Neuronal stem cell (in vitro differentiated cells): ENCODE measurements at regions not wholly inside any gene's neighbourhood (a gene's known extent, or its start where the extent isn't known, plus 50 kb on each side); places are given as distances from the start of the nearest gene placed in this dataset.

Experiments used
- DNase-seq: peaks from one replicate; pipeline ENCODE4 v3.0.0-alpha.2; 2013; ENCODE audit warnings: low spot score
- H2AFZ ChIP-seq: one replicate; pipeline ENCODE4 v1.6.1; 2013; ENCODE audit warnings: mild to moderate bottlenecking, low read length, inconsistent platforms
- H2AK5ac ChIP-seq: 2 replicates; pipeline ENCODE4 v1.6.1; 2013; ENCODE audit warnings: low read depth, mild to moderate bottlenecking, inconsistent platforms, low read length, moderate library complexity, mixed read lengths
- H2BK120ac ChIP-seq: 2 replicates; pipeline ENCODE4 v1.6.1; 2013; ENCODE audit warnings: low read depth, mild to moderate bottlenecking, inconsistent platforms, low read length, moderate library complexity, mixed read lengths
- H2BK12ac ChIP-seq: one replicate; pipeline ENCODE4 v1.6.1; 2013; ENCODE audit warnings: low read length, inconsistent platforms
- H2BK15ac ChIP-seq: 2 replicates; pipeline ENCODE4 v1.6.1; 2013; ENCODE audit warnings: mild to moderate bottlenecking, low read length, inconsistent platforms, mixed read lengths
- H2BK5ac ChIP-seq: one replicate; pipeline ENCODE4 v1.6.1; 2013; ENCODE audit warnings: inconsistent platforms, mild to moderate bottlenecking, low read length, moderate library complexity
- H3K14ac ChIP-seq: one replicate; pipeline ENCODE4 v1.6.1; 2013; ENCODE audit warnings: low read length, inconsistent platforms
- H3K18ac ChIP-seq: 2 replicates; pipeline ENCODE4 v1.6.1; 2013; ENCODE audit warnings: low read length, inconsistent platforms
- H3K23ac ChIP-seq: 2 replicates; pipeline ENCODE4 v1.6.1; 2013; ENCODE audit warnings: low read depth, mild to moderate bottlenecking, mixed read lengths, low read length, inconsistent platforms; ENCODE audit not compliant: poor library complexity
- H3K27ac ChIP-seq: replicated peaks from 3 replicates; pipeline ENCODE4 v1.5.1; 2013; ENCODE audit warnings: low read length, inconsistent platforms
- H3K27me3 ChIP-seq, 3 experiments: 2 replicates each; pipeline ENCODE4 v1.6.1; 2013; ENCODE audit warnings: low read length in 3 of 3, mild to moderate bottlenecking in 2 of 3, inconsistent platforms in 1 of 3, low read depth in 1 of 3, mixed read lengths in 1 of 3, moderate library complexity in 1 of 3; ENCODE audit not compliant: control insufficient read depth in 3 of 3, insufficient read depth in 3 of 3
- H3K36me3 ChIP-seq, 2 donors: replicated peaks in 1 of 2; 2 replicates each; pipeline ENCODE4 v1.6.1; 2013; ENCODE audit warnings: low read length in 2 of 2; ENCODE audit not compliant: control insufficient read depth in 2 of 2, insufficient read depth in 2 of 2
- H3K4ac ChIP-seq: 2 replicates; pipeline ENCODE4 v1.6.1; 2013; ENCODE audit warnings: inconsistent platforms, mild to moderate bottlenecking, low read length, moderate library complexity
- H3K4me1 ChIP-seq, 2 donors: 1 replicate in 1 of 2; 2 replicates in 1 of 2; pipeline ENCODE4 v1.6.1; 2013; ENCODE audit warnings: low read length in 2 of 2, low read depth in 1 of 2; ENCODE audit not compliant: control insufficient read depth in 2 of 2, insufficient read depth in 1 of 2
- H3K4me2 ChIP-seq: one replicate; pipeline ENCODE4 v1.6.1; 2013; ENCODE audit warnings: mild to moderate bottlenecking, low read length, inconsistent platforms; ENCODE audit not compliant: insufficient read depth, poor library complexity, severe bottlenecking
- H3K4me3 ChIP-seq, 2 donors: 2 replicates each; pipeline ENCODE4 v1.5.1; 2013; ENCODE audit warnings: low read length in 2 of 2, mild to moderate bottlenecking in 2 of 2, inconsistent platforms in 1 of 2, moderate library complexity in 1 of 2
- H3K79me1 ChIP-seq: one replicate; pipeline ENCODE4 v1.6.1; 2013; ENCODE audit warnings: low read depth, mild to moderate bottlenecking, inconsistent platforms, low read length, moderate library complexity
- H3K9ac ChIP-seq: one replicate; pipeline ENCODE4 v1.6.1; 2013; ENCODE audit warnings: mild to moderate bottlenecking, low read depth, low read length, inconsistent platforms; ENCODE audit not compliant: poor library complexity
- H3K9me3 ChIP-seq, 2 donors: replicated peaks in 1 of 2; 2 replicates each; pipeline versions ENCODE3 to v1.6.1; 2013; ENCODE audit warnings: low read length in 2 of 2, mild to moderate bottlenecking in 2 of 2, inconsistent platforms in 1 of 2, low read depth in 1 of 2, mixed read lengths in 1 of 2, moderate library complexity in 1 of 2; ENCODE audit not compliant: control insufficient read depth in 2 of 2, insufficient read depth in 1 of 2
- H4K8ac ChIP-seq: one replicate; pipeline ENCODE4 v1.6.1; 2013; ENCODE audit warnings: low read depth, mild to moderate bottlenecking, inconsistent platforms, low read length, moderate library complexity
- H4K91ac ChIP-seq: one replicate; pipeline ENCODE4 v1.6.1; 2013; ENCODE audit warnings: low read length, low read depth, mild to moderate bottlenecking, inconsistent platforms; ENCODE audit not compliant: poor library complexity
- WGBS, 2 donors: extraction: QIAGEN DNeasy Blood & Tissue Kit; methylation state at CpG; one replicate each; pipeline ENCODE4 v1.1.7; 2013; ENCODE audit warnings: missing lambda C conversion rate in 2 of 2, mixed read lengths in 1 of 2; ENCODE audit not compliant: insufficient read length in 2 of 2, insufficient replicate concordance in 1 of 2; ENCODE audit errors: extremely low coverage in 2 of 2; 5-methylcytosine and 5-hydroxymethylcytosine counted together

- H2AK5ac ChIP-seq: no peak overlapping the region
- no CpG with 5 or more reads among the region's 6 CpGs for WGBS, 2 donors
- H4K8ac ChIP-seq: no peak overlapping the region
- no peak overlapping the region for H3K9ac ChIP-seq
- no peak overlapping the region for H3K4me2 ChIP-seq
- H3K4ac ChIP-seq: no peak overlapping the region
- H3K18ac ChIP-seq: no peak overlapping the region
- H2BK5ac ChIP-seq: no peak overlapping the region
- H4K91ac ChIP-seq: no peak overlapping the region
- no peak for DNase-seq
- no peak overlapping the region for H2BK12ac ChIP-seq
- no peak overlapping the region for H3K14ac ChIP-seq
- no peak overlapping the region for H2BK120ac ChIP-seq
- H3K9me3 ChIP-seq: peaks cover 0 to 3% of the 10 kb centered on the region in 2 donors
- no peak overlapping the region for H2BK15ac ChIP-seq
- H3K36me3 ChIP-seq: no peaks in the 10 kb centered on the region
- no peak overlapping the region for H3K23ac ChIP-seq
- H3K4me3 ChIP-seq: no peak overlapping the region
- no peak overlapping the region for H3K27ac ChIP-seq
- no peak overlapping the region for H2AFZ ChIP-seq
- peaks cover 13 to 18% of the 10 kb centered on the region in 2 donors for H3K4me1 ChIP-seq
- no peaks in the 10 kb centered on the region for H3K79me1 ChIP-seq
- no peaks in the 10 kb centered on the region for H3K27me3 ChIP-seq
Observed at GRCh38 chr5:2306711-2307110, 424.0 kb upstream of the IRX4 start.

GRCh38 chr5:2303431-2304100, 420.8 kb upstream of the IRX4 start:
- no peak for DNase-seq
- Histone ChIP-seq H2AK5ac (no peak overlapping the region), H3K4ac (no peak overlapping the region), H3K9ac (no peak overlapping the region), H3K4me2 (peak overlapping the region; percentile 40), H2BK12ac (no peak overlapping the region), H3K14ac (no peak overlapping the region), H3K18ac (peak overlapping the region; percentile 57), H3K27ac (no peak overlapping the region), H2BK5ac (no peak overlapping the region), H2BK15ac (no peak overlapping the region), H4K8ac (no peak overlapping the region), H3K9me3 (peaks cover 0 to 3% of the 10 kb centered on the region in 2 donors), H2BK120ac (no peak overlapping the region), H2AFZ (peak overlapping the region; percentile 78), H3K4me1 (peaks cover 18 to 27% of the 10 kb centered on the region in 2 donors), H3K23ac (no peak overlapping the region), H3K79me1 (no peaks in the 10 kb centered on the region), H4K91ac (no peak overlapping the region), H3K36me3 (no peaks in the 10 kb centered on the region), H3K27me3 (no peaks in the 10 kb centered on the region), H3K4me3 (no peak overlapping the region)
- WGBS, 2 donors: no CpG with 5 or more reads among the region's 14 CpGs

GRCh38 chr5:2302169-2302568, 419.4 kb upstream of the IRX4 start:
- H3K4ac ChIP-seq: no peak overlapping the region
- no peak overlapping the region for H2BK5ac ChIP-seq
- H3K27ac ChIP-seq: no peak overlapping the region
- H4K91ac ChIP-seq: no peak overlapping the region
- no peak overlapping the region for H3K9ac ChIP-seq
- peaks cover 0 to 3% of the 10 kb centered on the region in 2 donors for H3K9me3 ChIP-seq
- no peak overlapping the region for H3K23ac ChIP-seq
- no peak overlapping the region for H2BK15ac ChIP-seq
- H2BK120ac ChIP-seq: no peak overlapping the region
- no CpG with 5 or more reads among the region's 16 CpGs for WGBS, 2 donors
- H3K79me1 ChIP-seq: no peaks in the 10 kb centered on the region
- H2BK12ac ChIP-seq: no peak overlapping the region
- no peak overlapping the region for H3K4me2 ChIP-seq
- no peak overlapping the region for H3K14ac ChIP-seq
- no peak overlapping the region for H3K4me3 ChIP-seq
- peaks cover 19 to 27% of the 10 kb centered on the region in 2 donors for H3K4me1 ChIP-seq
- no peak overlapping the region for H2AFZ ChIP-seq
- no peaks in the 10 kb centered on the region for H3K27me3 ChIP-seq
- no peak overlapping the region for H4K8ac ChIP-seq
- DNase-seq: no peak
- H3K36me3 ChIP-seq: no peaks in the 10 kb centered on the region
- peak overlapping the region; percentile 45 for H3K18ac ChIP-seq
- H2AK5ac ChIP-seq: peak overlapping the region; percentile 20

GRCh38 chr5:2300861-2301574, 418.3 kb upstream of the IRX4 start:
- H3K4me1 ChIP-seq: peaks cover 19 to 30% of the 10 kb centered on the region in 2 donors
- no peak overlapping the region for H3K27ac ChIP-seq
- H3K36me3 ChIP-seq: no peaks in the 10 kb centered on the region
- H2BK120ac ChIP-seq: no peak overlapping the region
- H3K4me3 ChIP-seq: no peak overlapping the region
- no peak for DNase-seq
- no peak overlapping the region for H3K23ac ChIP-seq
- H3K14ac ChIP-seq: no peak overlapping the region
- H3K18ac ChIP-seq: peak overlapping the region; percentile 84
- H3K79me1 ChIP-seq: no peaks in the 10 kb centered on the region
- H3K4me2 ChIP-seq: no peak overlapping the region
- H2AK5ac ChIP-seq: peak overlapping the region; percentile 64
- no peaks in the 10 kb centered on the region for H3K27me3 ChIP-seq
- no peak overlapping the region for H4K91ac ChIP-seq
- no peak overlapping the region for H2BK15ac ChIP-seq
- H3K9me3 ChIP-seq: peaks cover 0 to 7% of the 10 kb centered on the region in 2 donors
- H4K8ac ChIP-seq: no peak overlapping the region
- no peak overlapping the region for H3K4ac ChIP-seq
- H2BK12ac ChIP-seq: peak overlapping the region; percentile 51
- no peak overlapping the region for H3K9ac ChIP-seq
- H2AFZ ChIP-seq: peak overlapping the region; percentile 33
- WGBS, 2 donors: no CpG with 5 or more reads among the region's 22 CpGs
- no peak overlapping the region for H2BK5ac ChIP-seq
